ENCODE measurements at regions not wholly inside any gene's neighbourhood (a gene's known extent, or its start where the extent isn't known, plus 50 kb on each side); places are given as distances from the start of the nearest gene placed in this dataset.

- Histone ChIP-seq H3K27me3 (ENCODE audit: insufficient read depth, low read depth, severe bottlenecking) (no peaks in the 10 kb centered on the region), H3K27ac (no peak overlapping the region), H3K36me3 (no peaks in the 10 kb centered on the region), H3K4me3 (ENCODE audit: low read depth, low read length) (no peak overlapping the region), H3K9me3 (ENCODE audit: severe bottlenecking) (no peaks in the 10 kb centered on the region)
- no peak for TF ChIP-seq CTCF (IDR thresholded peaks at IDR 0.05; ENCODE audit: low read depth, low read length)
- DNase-seq: no peak
Observed at GRCh38 chr3:102084006-102084405, 234.7 kb downstream of the NFKBIZ start.

GRCh38 chr3:102084704-102085103, 235.4 kb downstream of the NFKBIZ start:
- Histone ChIP-seq H3K4me3 (ENCODE audit: low read depth, low read length) (no peak overlapping the region), H3K36me3 (no peaks in the 10 kb centered on the region), H3K27me3 (ENCODE audit: insufficient read depth, low read depth, severe bottlenecking) (no peaks in the 10 kb centered on the region), H3K27ac (no peak overlapping the region), H3K9me3 (ENCODE audit: severe bottlenecking) (no peaks in the 10 kb centered on the region)
- no peak for DNase-seq
- no peak for TF ChIP-seq CTCF (IDR thresholded peaks at IDR 0.05; ENCODE audit: low read depth, low read length)

- Histone ChIP-seq H3K36me3 (no peaks in the 10 kb centered on the region), H3K9me3 (ENCODE audit: severe bottlenecking) (no peaks in the 10 kb centered on the region), H3K4me3 (ENCODE audit: low read depth, low read length) (no peak overlapping the region), H3K27ac (no peak overlapping the region), H3K27me3 (ENCODE audit: insufficient read depth, low read depth, severe bottlenecking) (no peaks in the 10 kb centered on the region)
- DNase-seq: no peak
- no peak for TF ChIP-seq CTCF (IDR thresholded peaks at IDR 0.05; ENCODE audit: low read depth, low read length)
Observed at GRCh38 chr3:102085431-102086176, 236.3 kb downstream of the NFKBIZ start.

- Histone ChIP-seq H3K9me3 (ENCODE audit: severe bottlenecking) (no peaks in the 10 kb centered on the region), H3K27me3 (ENCODE audit: insufficient read depth, low read depth, severe bottlenecking) (no peaks in the 10 kb centered on the region), H3K4me3 (ENCODE audit: low read depth, low read length) (no peak overlapping the region), H3K36me3 (no peaks in the 10 kb centered on the region), H3K27ac (no peak overlapping the region)
- no peak for DNase-seq
- no peak for TF ChIP-seq CTCF (IDR thresholded peaks at IDR 0.05; ENCODE audit: low read depth, low read length)
Observed at GRCh38 chr3:102087236-102087635, 237.9 kb downstream of the NFKBIZ start.

GRCh38 chr3:102089239-102089638, 239.9 kb downstream of the NFKBIZ start:
- TF ChIP-seq CTCF (IDR thresholded peaks at IDR 0.05; ENCODE audit: low read depth, low read length): no peak
- no peaks in the 10 kb centered on the region for H3K36me3 ChIP-seq
- no peaks in the 10 kb centered on the region for H3K9me3 ChIP-seq (ENCODE audit: severe bottlenecking)
- H3K4me3 ChIP-seq (ENCODE audit: low read depth, low read length): no peak overlapping the region
- H3K27me3 ChIP-seq (ENCODE audit: insufficient read depth, low read depth, severe bottlenecking): no peaks in the 10 kb centered on the region
- no peak for DNase-seq
- H3K27ac ChIP-seq: no peak overlapping the region
